ENCODE measurements at regions not wholly inside any gene's neighbourhood (a gene's known extent, or its start where the extent isn't known, plus 50 kb on each side); places are given as distances from the start of the nearest gene placed in this dataset.
"Not testable (repeated sequence)": the region's sequence is repeated elsewhere in the genome, so short reads cannot be mapped to it uniquely, and the experiment has no call there.

GRCh38 chr20:7734216-7734615 lies 206.0 kb downstream of the HAO1 start:
- DNase-seq: no peak

GRCh38 chr20:7736336-7736735 lies 203.9 kb downstream of the HAO1 start:
- no peak for DNase-seq

GRCh38 chr20:7741866-7742265 lies 198.4 kb downstream of the HAO1 start:
- DNase-seq: no peak

- DNase-seq: no peak
Observed at GRCh38 chr20:7742479-7742878, 197.8 kb downstream of the HAO1 start.

GRCh38 chr20:7744411-7744810 lies 195.8 kb downstream of the HAO1 start:
- DNase-seq: no peak

DNA sequence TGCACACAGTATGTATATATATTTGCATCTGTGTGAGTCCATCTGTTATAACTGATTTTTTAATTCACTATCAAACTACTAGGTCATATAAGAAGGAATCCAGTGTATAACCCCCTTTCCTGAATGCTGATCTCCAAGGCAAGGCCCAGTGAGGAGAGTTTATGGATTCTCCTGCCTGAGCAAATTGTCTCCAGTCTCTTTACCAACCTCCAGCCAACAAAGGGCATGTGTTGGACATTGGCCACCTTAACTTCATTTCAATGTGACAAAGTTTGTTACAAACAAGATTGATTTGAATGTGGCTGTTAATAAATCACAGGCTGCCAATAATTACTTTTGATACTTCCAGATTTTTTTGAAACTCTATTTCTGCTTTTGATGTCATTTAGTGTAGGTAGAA lies 191.6 kb downstream of the HAO1 start:
- DNase-seq: no peak

DNA sequence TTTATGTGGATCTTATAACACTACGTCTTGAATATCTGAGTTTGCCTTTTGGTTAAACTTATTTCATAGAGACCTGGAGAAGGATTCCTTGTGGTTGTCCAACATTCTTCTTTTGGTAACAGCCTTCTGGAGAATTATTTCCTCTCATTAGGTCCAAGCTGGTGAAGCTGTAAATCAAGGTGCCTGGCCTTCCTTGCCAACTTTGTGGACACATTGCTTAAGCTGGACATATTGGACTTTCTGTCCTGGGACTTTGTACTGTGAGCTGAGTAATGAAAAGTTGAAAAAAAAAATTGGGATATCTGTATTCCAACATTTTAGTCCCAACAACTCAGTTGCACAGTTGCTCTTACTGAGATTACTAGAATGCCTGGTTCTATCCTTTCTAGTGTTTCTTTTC lies 186.2 kb downstream of the HAO1 start:
- DNase-seq: no peak

DNA sequence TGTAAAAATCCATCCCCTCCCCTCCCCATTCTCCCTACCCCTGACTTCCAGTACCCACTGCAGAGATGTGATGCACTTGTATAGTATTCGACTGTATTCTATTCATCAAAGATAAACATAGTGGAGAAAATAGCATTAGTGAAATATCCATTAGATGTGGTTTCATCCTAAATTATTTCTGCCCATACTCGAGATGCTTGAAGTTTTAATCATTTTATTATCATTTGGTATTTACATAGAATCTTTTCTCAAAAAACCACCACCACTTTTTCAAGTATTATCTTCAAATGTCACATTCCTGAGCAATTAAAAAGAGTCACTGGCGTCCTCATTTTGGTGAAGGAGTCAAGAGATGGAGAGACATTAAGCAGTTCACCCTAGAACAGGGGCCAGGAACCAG lies 181.9 kb downstream of the HAO1 start:
- DNase-seq: no peak

DNA sequence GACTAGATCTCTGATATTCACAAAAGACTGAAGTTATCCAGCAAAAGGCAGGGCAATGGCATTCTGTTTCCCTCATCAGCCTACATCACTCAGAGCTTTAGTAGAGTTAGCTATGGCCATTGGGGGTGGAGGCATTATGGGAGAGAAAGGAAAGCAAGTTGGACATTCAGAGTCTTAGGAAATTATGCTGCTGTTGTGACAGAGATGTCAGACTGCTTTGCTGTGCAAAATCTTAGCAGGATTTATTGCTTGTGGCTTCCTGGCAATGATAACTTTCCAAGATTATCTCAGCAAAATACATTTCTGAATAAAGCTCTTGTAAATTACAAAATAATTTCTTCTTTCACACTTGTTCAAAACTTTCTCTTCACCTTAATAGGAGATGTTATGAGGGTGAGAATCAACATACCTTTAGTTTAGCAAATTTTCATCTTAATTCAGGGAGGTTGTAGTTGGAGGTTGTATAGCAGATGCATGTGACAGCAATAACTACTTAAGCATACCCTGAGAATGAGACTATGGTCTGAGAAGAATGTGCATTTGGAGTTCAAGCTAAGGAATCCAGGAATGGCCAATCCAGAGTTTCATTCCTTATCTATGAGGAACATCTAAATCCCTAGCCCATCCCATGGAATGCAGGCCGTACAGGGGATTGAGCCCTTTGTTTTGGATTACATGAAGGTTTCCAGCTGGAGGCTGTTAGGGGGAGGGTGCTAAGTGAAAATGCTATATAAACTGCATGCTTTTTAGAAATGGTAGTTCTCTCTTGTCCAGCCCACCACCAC lies 179.8 kb downstream of the HAO1 start:
- no peak for DNase-seq

- no peak for DNase-seq
Observed at GRCh38 chr20:7765221-7765620, 175.0 kb downstream of the HAO1 start.

- no peak for DNase-seq
Observed at GRCh38 chr20:7770046-7770445, 170.2 kb downstream of the HAO1 start.

DNA sequence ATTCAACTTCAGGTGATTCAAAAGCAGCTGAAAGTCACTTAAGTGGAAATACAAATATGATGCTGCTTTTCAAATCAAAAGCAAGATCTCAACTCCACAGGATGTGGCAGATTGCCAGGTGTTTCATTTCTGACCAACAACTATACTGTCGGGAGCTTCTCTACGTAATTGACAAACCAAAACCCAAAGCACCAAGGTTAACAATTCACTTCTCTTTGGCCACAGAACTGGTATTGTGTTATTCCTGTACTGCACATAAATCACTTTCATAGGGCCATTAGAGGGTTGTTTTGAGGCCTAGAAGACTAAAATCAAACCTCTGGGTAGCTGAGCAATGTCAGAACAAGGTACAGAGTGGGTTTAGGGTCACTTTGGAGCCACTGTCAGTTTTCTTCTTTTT lies 169.7 kb downstream of the HAO1 start:
- no peak for DNase-seq

DNA sequence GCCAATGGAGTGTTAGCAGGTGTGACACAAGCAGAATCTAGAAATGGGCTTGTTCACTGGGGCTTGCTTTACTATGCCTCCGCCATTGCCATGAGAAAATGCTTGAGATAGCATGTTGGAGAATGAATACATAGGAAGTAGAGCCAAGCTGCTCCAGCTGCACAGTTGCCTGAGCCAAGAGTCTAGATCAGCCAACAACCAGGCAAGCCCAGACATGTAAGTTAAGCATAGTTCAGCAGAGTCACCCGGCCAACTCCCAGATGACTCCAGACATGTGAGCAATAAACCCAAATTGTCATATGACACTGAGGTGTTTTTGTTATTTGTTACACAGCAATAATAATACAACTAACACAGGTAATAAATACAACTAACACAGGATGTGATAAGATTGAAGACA lies 167.9 kb downstream of the HAO1 start:
- DNase-seq: no peak

DNA sequence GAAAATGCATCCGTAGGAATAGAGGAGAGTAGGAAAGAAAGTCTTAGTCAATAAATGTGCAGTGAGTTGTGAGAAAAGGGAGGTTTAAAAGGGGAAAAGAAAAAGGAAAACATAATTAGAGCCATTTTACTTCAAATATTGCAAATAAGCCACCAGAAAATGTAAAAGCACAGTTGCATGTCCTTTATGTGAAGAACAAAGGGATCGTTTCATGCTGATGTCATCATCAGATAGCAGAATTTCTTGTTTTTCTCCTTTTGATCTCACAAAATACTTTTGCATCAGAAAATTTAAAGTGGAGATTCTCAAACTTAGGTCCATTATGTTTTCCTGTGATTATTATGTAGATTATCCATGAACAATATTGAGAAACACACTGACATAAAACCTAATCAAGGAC lies 166.7 kb downstream of the HAO1 start:
- no peak for DNase-seq

GRCh38 chr20:7775072-7775471 lies 165.2 kb downstream of the HAO1 start:
- no peak for DNase-seq

- no peak for DNase-seq
Observed at GRCh38 chr20:7776148-7776547, 164.1 kb downstream of the HAO1 start.

- DNase-seq: no peak
Observed at GRCh38 chr20:7790189-7790588, 150.1 kb downstream of the HAO1 start.

DNA sequence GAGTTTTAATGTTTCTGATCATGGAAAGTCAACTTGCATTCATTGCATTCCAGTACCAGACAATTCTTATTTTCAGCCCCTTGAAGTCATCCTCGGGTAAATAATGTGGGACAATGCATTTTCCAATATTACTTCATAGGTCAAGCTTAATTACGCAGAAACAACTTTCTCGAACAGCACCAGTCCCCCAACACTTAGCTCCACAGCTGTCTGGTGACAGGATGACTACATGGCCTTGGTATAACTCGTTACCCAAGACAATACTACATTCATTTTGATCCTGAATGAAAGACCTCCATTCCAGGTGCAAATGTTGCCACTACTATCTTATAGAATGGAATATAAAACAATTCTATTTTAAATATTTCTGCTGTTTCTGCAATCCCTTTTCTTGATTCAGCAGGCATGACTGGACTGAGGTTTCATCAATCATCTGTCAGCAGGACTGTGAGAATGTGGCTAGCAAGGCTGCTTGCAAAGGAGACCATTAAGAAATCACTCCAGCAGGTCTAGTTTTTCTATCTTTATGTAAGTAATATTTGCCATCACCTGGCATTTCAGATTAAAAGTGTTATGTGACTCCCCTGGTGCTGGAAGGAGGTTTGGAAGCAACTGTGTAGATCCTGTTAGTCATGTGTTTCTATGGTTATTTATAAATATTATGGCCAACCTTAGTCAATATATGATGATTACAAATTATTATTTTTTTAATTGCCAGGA lies 147.9 kb downstream of the HAO1 start:
- DNase-seq: no peak

GRCh38 chr20:7798176-7798575 lies 142.1 kb downstream of the HAO1 start:
- no peak for DNase-seq

- DNase-seq: no peak
Observed at GRCh38 chr20:7799862-7800261, 140.4 kb downstream of the HAO1 start.

DNA sequence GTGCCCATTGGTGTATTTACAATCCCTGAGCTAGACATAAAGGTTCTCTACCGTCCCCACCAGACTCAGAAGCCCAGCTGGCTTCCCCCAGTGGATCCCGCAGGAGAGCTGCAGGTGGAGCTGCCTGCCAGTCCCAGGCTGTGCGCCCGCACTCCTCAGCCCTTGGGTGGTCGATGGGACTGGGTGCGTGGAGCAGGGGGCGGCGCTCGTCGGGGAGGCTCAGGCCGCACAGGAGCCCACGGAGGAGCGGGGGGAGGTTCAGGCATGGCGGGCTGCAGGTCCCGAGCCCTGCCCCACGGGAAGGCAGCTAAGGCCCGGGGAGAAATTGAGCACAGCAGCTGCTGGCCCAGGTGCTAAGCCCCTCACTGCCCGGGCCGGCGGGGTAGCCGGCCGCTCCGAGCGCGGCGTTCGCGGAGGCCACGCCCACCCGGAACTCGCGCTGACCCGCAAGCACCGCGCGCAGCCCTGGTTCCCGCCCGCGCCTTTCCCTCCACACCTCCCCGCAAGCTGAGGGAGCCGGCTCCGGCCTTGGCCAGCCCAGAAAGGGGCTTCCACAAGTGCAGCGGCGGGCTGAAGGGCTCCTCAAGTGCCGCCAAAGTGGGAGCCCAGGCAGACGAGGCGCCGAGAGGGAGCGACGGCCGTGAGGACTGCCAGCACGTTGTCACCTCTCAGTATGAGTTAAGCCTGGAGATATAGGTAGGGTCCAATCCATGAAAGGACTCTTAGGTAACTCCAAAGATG lies 136.7 kb downstream of the HAO1 start:
- not testable (repeated sequence) for DNase-seq

DNA sequence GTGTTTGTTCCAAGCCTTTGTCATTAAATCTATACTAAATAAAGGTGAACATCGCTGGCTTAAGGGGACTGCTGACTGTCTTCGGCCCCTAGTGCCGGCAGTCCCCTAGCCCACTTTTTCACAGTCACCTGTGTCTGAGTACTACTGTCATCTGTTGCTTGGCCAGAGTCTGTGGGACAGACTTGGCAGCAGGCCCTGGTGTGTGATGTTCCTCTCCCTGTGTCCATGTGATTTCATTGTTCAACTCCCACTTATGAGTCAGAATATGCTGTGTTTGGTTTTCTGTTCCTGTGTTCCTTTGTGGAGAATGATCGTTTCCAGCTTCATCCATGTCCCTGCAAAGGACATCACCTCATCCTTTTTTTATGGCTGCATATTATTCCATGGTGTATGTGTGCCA lies 133.4 kb downstream of the HAO1 start:
- no peak for DNase-seq

DNA sequence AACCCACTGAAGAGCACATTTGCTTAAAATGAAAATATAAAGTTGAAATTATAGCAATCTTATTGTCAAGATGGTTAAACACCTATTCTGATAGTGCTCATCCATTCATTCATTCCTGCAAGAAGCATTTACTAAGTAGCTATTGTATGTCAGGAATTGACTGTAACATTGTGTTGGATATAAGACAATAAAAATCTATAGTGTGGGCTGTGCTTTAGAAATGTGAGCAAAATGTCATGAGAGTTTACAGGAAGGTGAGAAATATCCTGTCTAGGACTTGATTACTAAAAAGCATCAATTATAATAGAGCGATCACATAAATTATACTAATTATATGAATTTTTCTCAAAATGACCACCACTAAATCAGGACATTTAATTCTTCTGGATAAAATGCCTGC lies 123.0 kb downstream of the HAO1 start:
- no peak for DNase-seq

DNA sequence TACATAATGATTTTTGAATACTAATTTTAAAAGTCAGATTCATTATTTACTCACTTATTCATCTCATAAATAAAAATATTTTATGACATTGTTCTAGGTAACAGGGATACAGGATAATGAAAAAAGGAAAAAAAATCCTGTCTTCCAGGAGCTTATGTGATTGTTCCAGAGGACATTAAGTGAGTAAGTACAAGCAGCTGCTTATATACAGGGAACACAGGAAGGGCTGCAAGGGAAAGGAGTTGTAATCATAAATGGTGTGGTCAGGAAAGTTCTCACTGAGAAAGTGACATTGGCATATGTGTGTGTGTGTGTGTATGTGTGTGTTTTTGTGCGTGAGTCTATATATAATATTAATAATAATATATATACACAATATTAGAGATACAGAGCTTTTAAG lies 121.8 kb downstream of the HAO1 start:
- no peak for DNase-seq
